Esophagus squamous epithelium (tissue), 5 donors: ENCODE measurements at regions not wholly inside any gene's neighbourhood (a gene's known extent, or its start where the extent isn't known, plus 50 kb on each side); places are given as distances from the start of the nearest gene placed in this dataset.

Source experiments
- DNase-seq: peaks from one replicate; lab custom pipeline; 2025; lab: John Stamatoyannopoulos, UW
- H3K27ac ChIP-seq, 4 donors: fragments of 200-600 bp; sonication (generic); one replicate each; pipeline ENCODE4 v1.5.1; 2016 to 2019; ENCODE audit warnings: mild to moderate bottlenecking in 1 of 4
- H3K27me3 ChIP-seq, 4 donors: fragments of 200-600 bp; sonication (generic); 1 replicate in 3 of 4; 2 replicates in 1 of 4; pipeline versions ENCODE4 v1.5.1 to v1.6.0; 2017 to 2021; ENCODE audit warnings: antibody characterized with exemption in 1 of 4
- H3K36me3 ChIP-seq, 3 donors: fragments of 200-600 bp; sonication (generic); one replicate each; pipeline ENCODE4 v1.5.1; 2016 to 2019
- H3K4me1 ChIP-seq, 3 donors: fragments of 200-600 bp; sonication (generic); one replicate each; pipeline ENCODE4 v1.5.1; 2017 to 2019
- H3K4me3 ChIP-seq, 4 donors: fragments of 200-600 bp; sonication (generic); 1 replicate in 3 of 4; 2 replicates in 1 of 4; pipeline ENCODE4 v1.5.1; 2016 to 2019; ENCODE audit warnings: mild to moderate bottlenecking in 2 of 4, moderate library complexity in 1 of 4
- H3K9me3 ChIP-seq, 3 donors: fragments of 200-600 bp; sonication (generic); one replicate each; pipeline ENCODE4 v1.5.1; 2016 to 2019
- POLR2A ChIP-seq, 4 donors: fragments of 450-650 bp; IDR thresholded peaks; one replicate each; pipeline ENCODE4 v1.6.1; 2017; ENCODE audit warnings: antibody characterized with exemption in 4 of 4, mild to moderate bottlenecking in 4 of 4, moderate library complexity in 3 of 4
- WGBS, 2 donors: methylation state at CpG; one replicate each; pipeline ENCODE4 v1.1.5; 2018; 5-methylcytosine and 5-hydroxymethylcytosine counted together
- intact Hi-C: fragments of 100-400 bp; cut with DNase I; formaldehyde crosslinking; loops from one replicate; pipeline ENCODE4 v1.15.0; 2022
- TF ChIP-seq, protein P1 (sequence below), 6 experiments: fragments of 450-650 bp in 4 of 6; fragments of 200-600 bp in 2 of 6; sonication (generic) in 2 of 6; IDR thresholded peaks; one replicate each; pipeline ENCODE4 v1.5.1; 2016 to 2019; ENCODE audit warnings: antibody characterized with exemption in 6 of 6, mild to moderate bottlenecking in 4 of 6, moderate library complexity in 4 of 6
- donor health status: DM: yes; HTN: yes; CAD: no.

DNA sequence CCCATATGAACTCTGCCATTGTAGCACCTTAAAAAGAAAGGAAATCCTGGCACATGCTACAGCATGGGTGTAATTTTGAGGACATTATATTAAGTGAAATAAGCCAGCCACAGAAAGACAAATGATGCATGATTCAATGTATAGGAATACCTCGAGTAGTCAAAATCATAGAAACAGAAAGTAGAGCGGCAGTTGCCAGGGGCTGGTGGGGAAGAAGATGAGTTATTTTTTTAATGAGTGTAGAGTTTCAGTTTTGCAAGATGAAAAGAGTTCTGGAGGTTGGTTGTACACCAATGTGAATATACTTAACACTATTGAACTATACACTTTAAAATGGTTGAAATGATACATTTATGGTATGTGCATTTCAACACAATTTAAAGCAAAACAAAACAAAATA, 133.0 kb downstream of the ZDHHC21 start:
- Histone ChIP-seq H3K9me3 (no peaks in the 10 kb centered on the region), H3K36me3 (no peaks in the 10 kb centered on the region), H3K27me3 (no peaks in the 10 kb centered on the region), H3K4me3 (no peak overlapping the region), H3K27ac (no peak overlapping the region), H3K4me1 (no peaks in the 10 kb centered on the region)
- DNase-seq = no peak
- intact Hi-C loops = no loop called here
- no peak for TF ChIP-seq POLR2A (IDR thresholded peaks at IDR 0.05)
- TF ChIP-seq, protein P1, sequence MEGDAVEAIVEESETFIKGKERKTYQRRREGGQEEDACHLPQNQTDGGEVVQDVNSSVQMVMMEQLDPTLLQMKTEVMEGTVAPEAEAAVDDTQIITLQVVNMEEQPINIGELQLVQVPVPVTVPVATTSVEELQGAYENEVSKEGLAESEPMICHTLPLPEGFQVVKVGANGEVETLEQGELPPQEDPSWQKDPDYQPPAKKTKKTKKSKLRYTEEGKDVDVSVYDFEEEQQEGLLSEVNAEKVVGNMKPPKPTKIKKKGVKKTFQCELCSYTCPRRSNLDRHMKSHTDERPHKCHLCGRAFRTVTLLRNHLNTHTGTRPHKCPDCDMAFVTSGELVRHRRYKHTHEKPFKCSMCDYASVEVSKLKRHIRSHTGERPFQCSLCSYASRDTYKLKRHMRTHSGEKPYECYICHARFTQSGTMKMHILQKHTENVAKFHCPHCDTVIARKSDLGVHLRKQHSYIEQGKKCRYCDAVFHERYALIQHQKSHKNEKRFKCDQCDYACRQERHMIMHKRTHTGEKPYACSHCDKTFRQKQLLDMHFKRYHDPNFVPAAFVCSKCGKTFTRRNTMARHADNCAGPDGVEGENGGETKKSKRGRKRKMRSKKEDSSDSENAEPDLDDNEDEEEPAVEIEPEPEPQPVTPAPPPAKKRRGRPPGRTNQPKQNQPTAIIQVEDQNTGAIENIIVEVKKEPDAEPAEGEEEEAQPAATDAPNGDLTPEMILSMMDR (IDR thresholded peaks at IDR 0.05) = no peak
- 66 to 67% methylated on average over 2 of the region's 2 CpGs for WGBS, 2 donors

DNA sequence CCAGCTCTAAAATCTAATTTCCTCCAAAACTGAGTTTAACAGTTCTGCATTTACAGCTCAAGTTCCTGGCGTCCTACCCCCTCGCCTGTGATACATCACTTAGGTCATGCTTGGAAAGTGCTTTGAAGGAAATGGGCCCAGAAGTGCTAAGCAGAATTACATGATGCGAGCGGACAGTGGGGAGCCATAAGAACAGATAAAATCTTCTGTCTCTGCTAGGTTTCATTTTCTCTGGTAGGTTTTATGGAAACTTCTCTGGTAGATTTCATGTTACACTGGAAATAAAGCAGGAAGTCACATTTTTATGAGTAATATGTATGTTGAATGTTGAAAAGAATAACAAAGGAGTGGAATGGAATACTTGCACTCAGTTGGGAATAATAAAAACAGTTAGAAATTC, 138.3 kb downstream of the ZDHHC21 start:
- TF ChIP-seq, protein P1 (IDR thresholded peaks at IDR 0.05) = no peak
- no peak for TF ChIP-seq POLR2A (IDR thresholded peaks at IDR 0.05)
- Histone ChIP-seq H3K9me3 (no peaks in the 10 kb centered on the region), H3K27ac (no peak overlapping the region), H3K4me1 (no peaks in the 10 kb centered on the region), H3K36me3 (no peaks in the 10 kb centered on the region), H3K4me3 (no peak overlapping the region), H3K27me3 (no peaks in the 10 kb centered on the region)
- intact Hi-C loops = no loop called here
- 76 to 80% methylated on average over 4 of the region's 4 CpGs for WGBS, 2 donors
- no peak for DNase-seq

DNA sequence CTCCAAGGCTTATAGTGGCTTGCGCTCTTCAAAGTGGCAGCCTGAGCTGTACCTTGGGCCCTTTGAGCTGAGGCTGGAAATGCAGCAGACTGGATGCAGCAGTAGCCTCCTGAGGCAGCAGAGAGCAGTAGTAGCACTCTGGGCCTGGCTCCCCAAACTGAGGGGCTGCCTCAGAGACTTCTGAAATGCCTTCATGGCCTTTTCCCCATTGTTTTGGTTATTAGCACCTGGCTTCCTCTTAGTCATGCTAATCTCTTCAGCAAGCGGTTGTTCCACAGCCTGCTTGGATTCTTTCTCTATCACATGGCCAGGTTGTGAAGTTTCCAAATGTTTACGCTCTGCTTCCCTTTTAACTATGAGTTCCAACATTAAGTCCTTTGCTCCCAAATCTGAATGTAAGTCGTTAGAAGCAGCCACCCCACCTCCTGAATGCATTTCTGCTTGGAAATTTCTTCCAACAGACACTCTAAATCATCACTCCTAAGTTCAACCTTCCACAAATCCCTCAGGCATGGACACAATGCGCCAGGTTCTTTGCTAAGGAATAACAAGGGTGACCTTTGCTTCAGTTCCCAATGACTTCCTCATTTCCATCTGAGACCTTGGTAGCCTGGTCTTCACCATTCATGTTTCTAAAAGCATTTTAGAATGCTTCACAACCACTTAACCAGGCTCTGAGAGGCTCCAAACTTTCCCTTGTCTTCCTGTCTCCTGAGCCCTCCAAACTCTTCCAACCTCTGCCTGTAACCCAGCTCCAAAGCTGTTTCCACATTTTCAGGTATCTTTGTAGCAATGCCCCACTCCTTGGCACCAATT, 145.8 kb downstream of the ZDHHC21 start:
- Histone ChIP-seq H3K4me1 (no peaks in the 10 kb centered on the region), H3K36me3 (no peaks in the 10 kb centered on the region), H3K27me3 (no peaks in the 10 kb centered on the region), H3K27ac (no peak overlapping the region), H3K9me3 (no peaks in the 10 kb centered on the region), H3K4me3 (no peak overlapping the region)
- TF ChIP-seq, protein P1 (IDR thresholded peaks at IDR 0.05) = no peak
- TF ChIP-seq POLR2A (IDR thresholded peaks at IDR 0.05) = no peak
- intact Hi-C loops = no loop called here
- no peak for DNase-seq
- WGBS, 2 donors = 58 to 66% methylated on average over 4 of the region's 5 CpGs

DNA sequence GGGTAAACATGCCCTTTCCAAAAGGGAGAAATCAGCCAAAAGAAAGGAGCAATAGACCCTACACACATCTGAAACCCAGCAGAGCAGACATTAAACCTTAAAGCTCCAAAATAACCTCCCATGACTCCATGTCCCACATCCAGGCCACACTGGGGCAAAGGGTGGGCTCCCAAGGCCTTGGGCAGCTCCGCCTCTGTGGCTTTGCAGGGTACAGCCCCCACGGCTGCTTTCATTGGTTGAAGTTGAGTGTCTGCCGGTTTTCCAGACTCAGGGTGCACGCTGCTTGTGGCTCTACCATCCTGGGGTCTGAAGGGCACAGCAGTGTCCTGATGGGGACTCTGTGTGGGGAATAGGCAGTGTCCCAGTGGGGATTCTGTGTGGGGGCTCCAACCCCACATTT, 146.5 kb downstream of the ZDHHC21 start:
- no peaks in the 10 kb centered on the region for H3K36me3 ChIP-seq
- H3K4me1 ChIP-seq = no peaks in the 10 kb centered on the region
- no peaks in the 10 kb centered on the region for H3K9me3 ChIP-seq
- TF ChIP-seq POLR2A (IDR thresholded peaks at IDR 0.05) = no peak
- TF ChIP-seq, protein P1 (IDR thresholded peaks at IDR 0.05) = no peak
- intact Hi-C loops = no loop called here
- H3K27ac ChIP-seq = no peak overlapping the region
- no peak for DNase-seq
- 60 to 85% methylated on average over 1 to 4 of the region's 4 CpGs for WGBS, 2 donors
- no peak overlapping the region for H3K4me3 ChIP-seq
- no peaks in the 10 kb centered on the region for H3K27me3 ChIP-seq

DNA sequence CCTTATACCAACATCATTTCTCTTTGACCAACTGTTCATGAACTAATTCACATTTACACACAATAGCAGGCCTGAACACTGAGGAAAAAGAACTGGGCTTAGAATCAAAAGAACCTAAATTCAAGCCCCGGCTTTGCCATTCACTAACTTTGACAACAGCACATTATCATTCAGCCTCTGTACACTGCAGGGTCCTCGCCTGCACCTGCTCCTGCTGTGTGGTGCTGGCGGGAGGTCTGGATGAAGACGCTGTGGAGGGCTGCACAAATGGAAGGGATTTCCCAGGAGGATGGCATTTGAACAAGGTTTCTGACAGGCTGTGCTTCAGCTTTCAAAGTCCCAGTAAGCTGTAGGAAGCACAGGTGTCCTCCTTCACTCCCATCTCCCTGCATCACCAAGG, 151.2 kb downstream of the ZDHHC21 start:
- intact Hi-C loops = no loop called here
- WGBS, 2 donors = 60 to 68% methylated on average over 3 to 4 of the region's 4 CpGs

More for the DNA sequence above, 151.2 kb downstream of the ZDHHC21 start:
- no peaks in the 10 kb centered on the region for H3K9me3 ChIP-seq
- TF ChIP-seq POLR2A (IDR thresholded peaks at IDR 0.05) = no peak
- TF ChIP-seq, protein P1 (IDR thresholded peaks at IDR 0.05) = no peak
- no peaks in the 10 kb centered on the region for H3K36me3 ChIP-seq
- no peaks in the 10 kb centered on the region for H3K4me1 ChIP-seq
- no peak overlapping the region for H3K27ac ChIP-seq
- H3K4me3 ChIP-seq = no peak overlapping the region
- no peaks in the 10 kb centered on the region for H3K27me3 ChIP-seq
- DNase-seq = no peak
